Activated T-helper 1 cell treated with anti-CD3 and anti-CD28 coated beads, Interleukin-2, amount 50 U/mL, for 16 hours (primary cell): ENCODE measurements at regions not wholly inside any gene's neighbourhood (a gene's known extent, or its start where the extent isn't known, plus 50 kb on each side); places are given as distances from the start of the nearest gene placed in this dataset.
"Not testable (repeated sequence)": the region's sequence is repeated elsewhere in the genome, so short reads cannot be mapped to it uniquely, and the experiment has no call there.

Source experiments
- DNase-seq, 2 donors: peaks; one replicate each; pipeline ENCODE4 v3.0.0-alpha.2; 2020; ENCODE audit warnings: low read depth in 1 of 2, low spot score in 1 of 2

- DNase-seq: no peak
These were observed 161.2 kb upstream of the BCOR start for GRCh38 chrX:40258909-40259308.

- DNase-seq: no peak
These were observed 156.0 kb upstream of the BCOR start for GRCh38 chrX:40253771-40254170.

- no peak for DNase-seq
These were observed 151.8 kb upstream of the BCOR start for GRCh38 chrX:40249582-40249981.

GRCh38 chrX:40248822-40249221 is 151.1 kb upstream of the BCOR start:
- no peak for DNase-seq

- DNase-seq: no peak
These were observed 150.3 kb upstream of the BCOR start for GRCh38 chrX:40247848-40248622.

GRCh38 chrX:40247382-40247781 is 149.6 kb upstream of the BCOR start:
- DNase-seq: no peak

GRCh38 chrX:40245488-40246071 is 147.8 kb upstream of the BCOR start:
- DNase-seq: no peak

GRCh38 chrX:40244980-40245379 is 147.2 kb upstream of the BCOR start:
- no peak for DNase-seq

GRCh38 chrX:40243755-40244515 is 146.2 kb upstream of the BCOR start:
- DNase-seq: no peak

GRCh38 chrX:40240844-40241243 is 143.1 kb upstream of the BCOR start:
- DNase-seq: no peak

- DNase-seq: no peak
These were observed 140.0 kb upstream of the BCOR start for GRCh38 chrX:40237731-40238178.

GRCh38 chrX:40230646-40231045 is 132.9 kb upstream of the BCOR start:
- no peak for DNase-seq

GRCh38 chrX:40227125-40227524 is 129.4 kb upstream of the BCOR start:
- DNase-seq: no peak

GRCh38 chrX:40224658-40225057 is 126.9 kb upstream of the BCOR start:
- no peak for DNase-seq

- not testable (repeated sequence) for DNase-seq
These were observed 124.9 kb upstream of the BCOR start for GRCh38 chrX:40222612-40223011.

- DNase-seq: no peak
These were observed 115.3 kb upstream of the BCOR start for GRCh38 chrX:40213092-40213491.

- DNase-seq: no peak
These were observed 112.3 kb upstream of the BCOR start for GRCh38 chrX:40209951-40210617.

- no peak for DNase-seq
These were observed 109.9 kb upstream of the BCOR start for GRCh38 chrX:40207626-40208025.

- no peak for DNase-seq
These were observed 107.7 kb upstream of the BCOR start for GRCh38 chrX:40205471-40205870.

GRCh38 chrX:40202456-40202855 is 104.7 kb upstream of the BCOR start:
- no peak for DNase-seq

- DNase-seq: no peak
These were observed 103.6 kb upstream of the BCOR start for GRCh38 chrX:40201329-40201885.
